ENCODE measurements at regions not wholly inside any gene's neighbourhood (a gene's known extent, or its start where the extent isn't known, plus 50 kb on each side); places are given as distances from the start of the nearest gene placed in this dataset.

DNA sequence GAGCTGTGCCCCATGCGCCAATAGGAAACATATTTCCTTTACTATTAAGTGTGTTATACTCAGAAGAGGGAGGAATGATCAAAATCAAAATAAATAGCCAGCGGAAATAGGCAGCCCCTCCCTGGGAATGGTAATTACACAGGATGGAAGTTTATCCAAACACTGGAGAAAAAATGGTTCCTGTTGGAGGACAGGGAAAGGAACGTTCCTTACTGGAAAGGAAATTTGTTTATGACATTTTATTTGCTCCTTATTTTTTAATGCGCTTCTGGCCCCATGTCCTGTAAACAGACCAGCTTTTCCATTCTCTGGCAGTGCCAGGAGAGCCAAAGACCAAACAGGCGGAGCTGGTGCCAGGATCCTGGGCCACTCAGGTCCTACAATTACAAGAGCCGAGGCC is 273.7 kb downstream of the SOX9 start:
- DNase-seq = no peak

DNA sequence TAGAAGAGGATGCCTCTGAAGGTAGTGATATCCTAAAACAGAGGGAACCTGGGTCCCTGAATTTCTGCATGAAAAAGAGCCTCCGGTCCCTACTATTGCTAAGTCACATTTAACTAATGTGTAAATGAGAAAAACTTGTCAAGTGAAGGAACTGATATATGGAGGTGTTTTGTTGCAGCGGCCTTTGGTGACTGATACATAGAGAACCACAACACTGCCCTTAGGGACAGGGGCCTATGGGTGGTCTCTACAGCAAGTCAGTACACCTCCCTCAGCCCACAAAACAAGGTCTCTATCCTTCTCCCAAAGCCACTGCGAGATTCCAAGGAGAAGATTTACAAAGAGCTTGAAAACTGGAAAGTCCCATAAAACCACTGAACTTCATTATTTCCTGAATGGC is 275.3 kb downstream of the SOX9 start:
- no peak for DNase-seq

DNA sequence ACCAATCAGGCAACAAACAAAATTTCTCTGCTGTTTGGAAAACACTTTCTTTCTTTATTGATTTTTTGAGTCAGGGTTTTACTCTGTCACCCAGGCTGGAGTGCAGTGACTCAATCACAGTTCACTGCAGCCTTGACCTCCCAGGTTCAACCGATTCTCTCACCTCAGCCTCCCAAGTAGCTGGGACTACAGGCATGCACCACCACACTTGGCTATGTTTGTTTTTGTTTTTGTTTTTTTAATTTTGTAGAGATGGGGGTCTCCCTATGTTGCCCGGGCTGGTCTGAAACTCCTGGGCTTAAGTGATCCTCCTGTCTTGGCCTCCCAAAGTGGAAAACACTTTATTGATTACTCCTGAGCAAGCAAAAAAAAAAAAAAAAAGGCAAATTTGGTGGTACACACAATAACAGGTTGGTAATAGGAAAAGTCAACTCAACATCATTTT is 276.4 kb downstream of the SOX9 start:
- no peak for DNase-seq

DNA sequence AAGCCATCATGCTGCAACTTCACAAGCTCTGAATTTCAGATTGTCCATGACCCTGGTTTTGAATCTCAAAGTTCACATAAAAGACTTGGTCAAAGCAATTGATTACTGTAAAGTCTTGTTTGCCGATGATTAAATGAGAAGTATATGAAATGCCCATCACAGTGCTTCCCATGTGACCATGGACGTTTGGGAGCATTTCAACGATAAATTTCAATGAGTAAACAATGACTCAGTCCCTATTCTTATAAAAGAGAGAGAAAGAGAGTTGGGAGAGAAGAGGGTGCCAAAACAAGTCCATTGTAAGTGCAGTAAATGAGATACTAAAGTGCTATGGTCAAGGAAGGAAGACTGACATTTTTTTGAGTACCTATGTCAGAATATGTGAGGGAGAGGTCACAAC is 276.9 kb downstream of the SOX9 start:
- no peak for DNase-seq

DNA sequence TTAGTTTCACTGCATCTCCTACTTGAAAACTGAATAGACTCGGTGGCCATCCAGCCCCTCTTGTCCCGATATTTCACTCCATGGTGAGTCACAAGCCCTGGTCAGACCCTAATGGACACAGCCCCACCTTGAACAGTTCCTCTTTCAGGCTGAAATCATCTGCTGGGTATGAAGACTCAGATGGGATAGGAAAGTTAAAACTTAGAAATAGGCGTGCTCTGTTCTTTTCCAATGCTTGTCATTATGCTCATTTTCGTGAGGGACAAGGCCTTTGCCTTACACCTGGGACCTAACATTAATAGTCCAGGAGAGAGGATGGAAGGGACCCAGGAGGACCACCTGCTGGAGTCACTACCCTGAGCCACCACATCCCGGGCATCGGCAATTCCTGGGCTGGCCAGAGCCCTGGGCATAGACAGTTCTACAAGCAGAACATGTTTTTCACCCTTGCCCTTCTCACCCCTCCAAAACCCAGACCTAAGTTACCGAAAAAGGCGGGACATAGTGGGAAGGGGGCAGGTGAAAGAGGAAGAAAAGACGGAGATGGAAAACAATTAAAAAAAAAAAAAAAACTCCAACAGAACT is 278.3 kb downstream of the SOX9 start:
- no peak for DNase-seq

DNA sequence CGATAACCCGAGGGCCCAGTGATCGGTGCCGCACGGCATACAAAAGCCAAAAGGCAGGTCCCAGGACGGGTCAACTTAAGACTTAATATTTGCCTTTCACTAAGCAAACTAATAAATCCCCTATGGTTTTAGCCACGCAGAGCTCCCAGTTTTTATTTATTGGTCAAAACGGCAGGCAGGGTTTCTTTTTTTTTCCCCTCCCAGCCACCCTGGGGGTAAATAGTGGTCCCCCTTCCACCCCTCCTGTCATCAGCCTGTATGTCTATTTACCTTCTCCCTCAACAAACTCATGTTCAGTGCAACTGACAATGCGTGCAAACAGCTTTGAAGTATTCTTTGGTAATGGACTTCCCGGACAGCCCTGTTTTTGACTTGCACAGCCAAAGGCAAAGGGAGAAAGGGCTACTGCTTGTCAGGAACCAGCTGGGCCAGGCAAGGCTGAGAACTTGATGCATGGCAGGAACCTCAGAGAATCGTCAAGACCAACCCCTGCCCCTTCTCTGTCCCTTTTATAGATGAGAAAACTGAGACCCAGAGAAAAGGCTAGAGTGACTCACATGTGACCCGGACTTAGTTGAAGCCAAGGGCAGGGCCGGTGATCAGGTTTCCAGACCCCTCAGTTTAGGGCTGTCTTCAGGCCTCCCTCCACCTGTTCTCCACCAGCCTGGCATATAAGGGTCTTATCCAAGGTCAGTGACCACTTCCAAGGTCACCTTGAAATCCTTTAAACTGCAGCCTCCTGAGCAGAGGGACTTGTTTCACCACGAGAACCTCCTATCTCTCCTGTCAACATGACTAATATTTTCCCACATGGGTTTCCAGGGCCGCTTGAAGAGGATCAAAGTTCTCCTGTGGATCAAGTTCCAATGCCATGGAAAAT is 279.0 kb downstream of the SOX9 start:
- DNase-seq = no peak

DNA sequence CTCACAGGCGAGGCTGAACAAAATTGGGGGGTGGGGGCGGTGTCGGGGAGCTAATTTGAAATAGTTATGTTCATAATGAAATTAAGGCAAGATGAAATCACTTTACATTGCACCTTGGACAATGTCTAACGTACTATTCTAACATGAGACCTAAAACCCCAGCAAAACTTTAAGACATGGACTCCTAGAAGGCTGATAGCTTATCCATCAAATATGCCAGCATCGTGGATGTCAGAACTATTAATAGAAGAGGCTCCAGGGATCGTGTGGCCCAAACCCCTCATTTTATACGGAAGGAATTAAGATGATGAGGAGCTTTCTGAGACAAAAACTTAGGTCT is 279.6 kb downstream of the SOX9 start:
- DNase-seq = no peak

DNA sequence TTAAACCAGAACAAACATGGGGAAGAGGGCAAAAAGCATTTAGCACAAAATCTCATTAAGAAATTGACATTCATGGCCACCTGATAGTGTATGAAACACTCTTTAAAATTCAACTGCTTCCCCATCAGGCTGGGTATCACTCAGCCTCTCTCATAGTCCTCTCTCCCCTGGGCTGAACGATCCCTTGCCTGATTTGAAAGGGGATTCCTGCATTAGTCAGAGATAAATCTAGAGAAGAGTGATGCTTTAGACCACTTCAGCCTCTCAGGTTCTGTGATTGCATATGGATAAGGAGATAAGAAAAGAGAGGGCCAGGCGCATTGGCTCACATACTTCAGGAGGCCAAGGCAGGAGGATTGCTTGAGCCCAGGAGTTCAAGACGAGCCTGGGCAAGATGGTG is 280.0 kb downstream of the SOX9 start:
- no peak for DNase-seq

DNA sequence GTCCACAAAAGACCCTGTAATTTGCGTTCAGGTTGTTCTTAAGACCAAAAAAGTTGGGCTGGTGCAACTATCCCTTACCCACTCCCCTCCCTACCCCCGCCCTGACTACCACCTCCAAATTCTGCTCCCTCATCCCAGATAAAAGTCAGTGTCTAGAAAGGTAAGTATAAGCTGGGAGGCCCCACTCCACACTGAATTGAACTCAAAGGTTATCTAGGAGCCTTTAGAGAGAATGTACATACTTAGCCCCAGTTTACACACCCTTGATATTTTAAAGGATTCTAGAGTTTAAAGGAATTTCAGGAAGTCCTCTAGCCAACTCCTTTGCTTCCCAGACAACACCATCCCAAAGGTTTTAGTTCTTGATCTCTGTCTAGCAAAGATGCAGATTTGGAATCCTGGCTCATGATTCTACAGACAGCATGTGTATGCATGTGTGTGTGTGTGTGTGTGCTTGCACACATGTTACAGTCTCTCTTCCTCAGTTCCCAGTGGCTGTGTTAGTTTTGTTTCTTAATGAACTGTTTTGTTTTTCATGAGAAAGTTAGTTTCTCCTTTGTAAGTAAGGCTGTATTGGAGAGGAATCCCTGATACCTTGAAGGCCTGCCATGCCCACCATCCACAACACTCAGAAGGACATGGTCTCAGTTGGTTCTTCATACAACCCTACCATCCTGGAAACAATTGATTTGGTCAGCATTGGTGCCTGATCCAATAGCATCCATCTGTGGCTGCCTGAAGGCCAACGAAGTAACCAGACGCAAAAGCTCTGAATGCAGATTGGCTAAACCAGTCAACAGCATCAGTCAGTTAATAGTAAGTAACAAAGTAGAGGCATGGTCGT is 281.3 kb downstream of the SOX9 start:
- DNase-seq = no peak

DNA sequence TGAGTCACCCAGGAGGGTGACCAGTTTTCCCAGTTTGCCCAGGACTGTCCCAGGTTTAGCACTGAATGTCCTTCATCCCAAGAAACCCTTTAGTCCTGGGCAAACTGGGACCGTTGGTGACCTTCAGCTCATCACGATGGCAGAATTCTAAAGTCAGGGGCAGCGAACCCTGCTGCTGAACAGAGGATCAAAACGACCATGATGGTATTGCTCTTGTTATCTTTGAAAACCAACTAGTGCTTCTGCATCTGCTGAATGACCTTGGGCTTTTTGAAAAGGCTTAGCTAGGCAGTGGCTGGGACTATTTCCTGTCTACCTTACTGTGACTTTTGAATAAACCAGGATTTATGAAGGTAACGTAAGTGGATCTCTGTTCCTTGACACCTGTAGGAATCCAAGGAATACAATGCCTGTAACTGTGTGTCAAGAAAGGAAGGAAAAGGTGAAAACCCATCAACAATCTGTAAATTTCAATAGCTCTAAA is 281.9 kb downstream of the SOX9 start:
- no peak for DNase-seq

DNA sequence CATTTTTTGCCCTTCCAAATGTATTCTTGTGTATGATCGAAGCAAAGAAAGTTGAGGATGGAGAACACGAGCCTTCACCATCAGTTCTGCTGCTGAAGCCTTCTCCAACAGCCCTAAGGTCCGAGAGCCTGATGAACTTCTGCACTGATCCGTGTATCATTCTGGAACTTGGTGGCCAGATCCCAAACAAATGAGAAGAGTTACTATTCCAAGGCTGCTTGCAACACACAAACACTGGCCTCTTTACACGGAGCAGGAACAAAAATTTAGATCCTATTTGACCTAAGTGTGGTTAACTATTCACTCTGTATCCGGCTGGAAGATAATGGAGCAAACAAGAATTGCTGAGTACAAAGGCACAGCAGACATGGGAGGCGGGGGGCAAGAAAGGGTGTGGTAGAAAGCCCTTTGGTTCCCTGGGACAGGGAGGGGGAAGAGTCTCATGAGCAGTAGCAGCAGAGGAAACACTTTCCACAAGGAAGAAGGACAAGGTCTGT is 282.9 kb downstream of the SOX9 start:
- DNase-seq = no peak

DNA sequence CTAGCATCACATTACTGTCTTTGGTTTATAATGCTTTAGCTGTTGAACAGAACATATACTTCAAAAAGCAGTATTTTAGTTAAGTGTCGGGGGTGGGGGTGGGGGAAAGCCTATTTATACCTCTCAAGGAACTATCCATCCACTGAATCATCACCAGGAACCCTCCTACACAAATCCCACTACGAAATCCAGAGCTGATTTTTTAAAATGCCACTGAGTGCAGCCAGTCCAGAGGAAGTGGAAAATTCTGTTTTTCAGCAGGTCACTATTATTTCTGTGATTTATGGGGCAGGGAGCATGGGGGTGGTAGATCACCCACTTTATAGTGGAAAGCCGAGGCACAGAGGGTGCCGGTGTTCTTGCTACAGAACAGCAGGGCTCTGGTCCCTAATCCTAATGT is 284.1 kb downstream of the SOX9 start:
- DNase-seq = no peak

DNA sequence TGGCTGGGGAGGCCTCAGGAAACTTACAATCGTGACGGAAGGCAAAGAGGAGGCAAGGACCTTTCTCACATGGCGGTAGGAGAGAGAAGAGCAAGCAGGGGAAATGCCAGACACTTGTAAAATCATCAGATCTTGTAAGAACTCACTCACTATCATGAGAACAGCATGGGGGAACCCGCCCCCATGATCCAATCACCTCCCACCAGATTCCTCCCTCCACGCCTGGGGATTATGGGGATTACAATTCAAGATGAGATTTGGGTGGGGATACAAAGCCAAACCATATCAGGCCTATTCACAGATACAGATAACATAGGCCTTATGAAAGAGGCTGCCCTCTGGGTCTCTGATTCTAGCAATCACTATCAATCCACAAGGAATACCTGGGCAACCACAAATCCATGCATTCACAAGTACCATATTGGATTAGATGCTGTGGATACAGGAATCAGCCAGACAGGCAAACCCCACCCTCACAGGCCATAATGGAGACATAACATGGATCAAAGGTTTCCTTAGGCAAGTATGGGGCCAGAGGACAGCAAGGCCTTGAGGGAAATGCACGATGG is 284.9 kb downstream of the SOX9 start:
- DNase-seq = no peak

DNA sequence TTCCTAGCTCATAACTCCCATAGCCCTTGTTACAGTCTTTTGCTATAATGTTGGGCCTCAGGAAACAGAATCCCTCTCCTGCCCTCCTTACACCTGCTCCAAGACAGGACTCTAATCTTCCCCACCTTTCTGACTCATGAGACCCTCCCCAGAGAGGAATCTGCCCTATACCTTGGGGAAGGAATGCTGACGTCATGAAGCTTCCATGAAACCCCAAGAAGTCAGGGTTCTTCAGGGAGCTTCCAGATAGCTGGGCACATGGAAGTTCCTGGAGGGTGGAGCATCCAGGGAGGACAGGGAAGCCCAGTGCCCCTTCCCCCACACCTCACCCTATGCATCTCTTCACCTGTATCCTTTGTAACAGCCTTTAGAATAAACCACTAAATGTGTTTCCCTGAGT is 285.7 kb downstream of the SOX9 start:
- no peak for DNase-seq

DNA sequence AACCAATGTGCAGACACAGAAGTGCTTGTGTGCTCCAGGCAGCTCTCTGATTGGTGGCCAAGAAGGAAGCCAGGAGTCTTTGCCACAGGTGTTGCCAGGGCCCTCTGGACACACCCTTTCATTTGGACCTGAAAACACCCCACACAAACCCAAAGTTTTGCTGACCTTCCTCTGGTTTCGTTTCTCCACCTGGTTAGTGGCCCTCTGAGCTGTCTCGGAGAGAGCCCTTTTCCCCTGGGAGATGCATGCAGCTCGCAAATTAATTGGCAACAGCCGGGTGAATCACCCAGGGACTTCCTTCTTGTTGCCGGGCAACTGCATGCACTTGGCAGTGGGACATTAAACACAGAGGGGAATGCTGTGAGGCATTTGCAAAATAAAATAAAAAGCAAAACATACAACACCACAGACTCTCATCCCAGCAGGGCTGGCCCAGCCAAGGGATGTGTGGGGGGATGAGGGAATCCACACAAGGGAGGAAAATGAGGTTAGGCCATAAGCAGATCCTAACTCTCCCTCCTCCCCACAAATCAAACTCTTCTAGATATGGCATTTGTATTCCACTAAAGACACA is 286.6 kb downstream of the SOX9 start:
- no peak for DNase-seq

DNA sequence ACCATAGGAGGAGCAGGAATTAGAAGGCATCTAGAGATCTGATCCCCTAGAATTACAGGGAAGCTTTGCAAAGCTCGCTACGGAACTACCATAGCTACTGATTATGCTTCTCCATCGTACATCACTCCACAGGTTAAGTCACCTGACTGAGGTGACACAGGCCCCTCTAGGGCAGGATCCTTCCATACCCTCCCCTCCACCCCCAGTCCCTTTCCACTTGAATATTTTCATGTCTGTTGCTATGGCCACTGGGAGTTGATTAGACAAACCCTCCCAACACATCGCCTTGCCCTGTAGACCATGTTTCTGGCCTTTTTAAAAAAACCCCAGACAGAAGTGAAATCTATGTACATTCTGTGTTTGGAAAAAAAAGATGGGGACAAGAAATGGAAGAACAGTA is 287.1 kb downstream of the SOX9 start:
- DNase-seq = no peak

DNA sequence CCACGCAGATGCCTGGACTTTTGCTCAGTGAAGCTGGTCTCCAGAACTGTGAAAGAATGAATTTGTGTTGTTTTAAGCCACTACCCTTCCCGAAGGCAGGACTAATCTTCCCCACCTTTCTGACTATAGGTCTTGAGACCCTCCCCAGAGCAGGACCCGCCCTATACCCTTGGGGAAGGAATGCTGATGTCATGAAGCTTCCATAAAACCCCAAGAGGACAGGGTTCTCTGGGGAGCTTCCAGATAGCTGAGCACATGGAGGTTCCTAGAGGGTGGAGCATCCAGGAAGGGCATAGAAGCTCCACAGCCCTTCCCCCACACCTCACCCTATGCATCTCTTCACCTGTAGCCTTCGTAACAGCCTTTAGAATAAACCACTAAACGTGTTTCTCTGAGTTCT is 287.8 kb downstream of the SOX9 start:
- no peak for DNase-seq

DNA sequence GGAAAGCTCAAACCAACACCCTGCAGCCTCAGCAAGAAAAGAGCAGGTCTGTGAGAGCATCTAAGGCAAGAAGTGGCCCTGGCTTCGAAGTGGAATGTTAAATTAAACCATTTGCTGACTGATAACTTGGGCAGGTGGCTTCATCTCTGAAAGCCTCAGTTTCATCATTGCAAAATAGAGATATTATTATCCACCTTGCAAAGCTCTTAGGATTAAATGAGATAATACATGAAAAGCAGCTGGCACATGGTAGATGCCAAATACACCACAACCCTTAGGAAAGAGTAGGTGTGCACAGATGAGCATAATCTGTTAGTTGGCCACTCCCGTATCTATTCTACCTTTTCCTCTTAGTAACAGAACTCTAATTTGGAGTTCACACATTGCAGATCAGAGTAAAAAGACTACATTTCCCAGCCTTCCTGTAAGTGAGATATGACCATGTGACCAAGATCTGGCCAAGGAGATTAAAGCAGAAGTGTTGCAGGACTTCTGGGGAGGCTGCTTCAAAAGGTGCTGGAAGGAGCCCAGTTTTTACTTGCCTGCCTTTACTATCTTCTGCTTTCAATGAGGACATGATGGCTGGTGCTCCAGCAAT is 288.7 kb downstream of the SOX9 start:
- DNase-seq = no peak

DNA sequence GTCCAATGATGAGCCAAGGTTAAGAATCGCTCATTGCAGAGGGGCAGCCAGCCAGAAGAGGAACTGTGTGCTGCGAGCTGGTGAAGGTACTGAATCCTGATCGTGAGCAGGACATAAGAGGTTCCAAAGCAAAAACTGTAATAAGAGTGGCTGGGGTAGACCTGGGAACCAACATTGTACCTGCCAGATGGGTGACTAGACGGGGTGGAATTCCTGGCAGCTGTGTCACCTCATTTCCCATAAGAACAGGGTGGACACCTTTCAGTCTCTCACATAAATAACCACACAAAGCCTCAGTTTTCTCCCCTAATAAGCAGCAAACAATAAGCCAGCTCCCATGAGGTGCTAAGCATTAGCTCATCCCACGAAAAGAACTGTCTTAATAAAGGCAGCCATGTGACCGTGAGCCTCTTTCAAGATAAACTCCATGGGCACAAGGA is 290.3 kb downstream of the SOX9 start:
- no peak for DNase-seq

DNA sequence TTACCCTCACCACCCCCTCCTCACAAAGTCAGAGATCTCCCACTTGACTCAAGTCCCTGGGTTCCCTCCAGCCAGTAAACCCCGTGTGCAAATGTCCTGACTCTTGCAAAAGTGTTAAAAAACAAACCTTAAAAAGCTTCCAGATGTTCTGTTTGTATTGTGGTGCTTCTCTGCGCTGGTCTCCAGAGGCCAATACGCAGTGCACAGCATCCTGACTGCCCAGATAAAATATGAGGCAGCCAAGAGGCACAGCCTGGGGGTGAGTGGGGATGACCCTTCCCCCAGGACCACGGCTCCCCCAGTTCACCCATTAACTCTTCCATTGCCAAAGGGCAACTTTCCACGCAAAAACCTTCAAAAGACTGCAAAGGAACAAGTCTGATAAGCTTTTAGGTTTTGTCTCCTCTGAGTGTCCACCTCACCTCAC is 291.8 kb downstream of the SOX9 start:
- DNase-seq = no peak

DNA sequence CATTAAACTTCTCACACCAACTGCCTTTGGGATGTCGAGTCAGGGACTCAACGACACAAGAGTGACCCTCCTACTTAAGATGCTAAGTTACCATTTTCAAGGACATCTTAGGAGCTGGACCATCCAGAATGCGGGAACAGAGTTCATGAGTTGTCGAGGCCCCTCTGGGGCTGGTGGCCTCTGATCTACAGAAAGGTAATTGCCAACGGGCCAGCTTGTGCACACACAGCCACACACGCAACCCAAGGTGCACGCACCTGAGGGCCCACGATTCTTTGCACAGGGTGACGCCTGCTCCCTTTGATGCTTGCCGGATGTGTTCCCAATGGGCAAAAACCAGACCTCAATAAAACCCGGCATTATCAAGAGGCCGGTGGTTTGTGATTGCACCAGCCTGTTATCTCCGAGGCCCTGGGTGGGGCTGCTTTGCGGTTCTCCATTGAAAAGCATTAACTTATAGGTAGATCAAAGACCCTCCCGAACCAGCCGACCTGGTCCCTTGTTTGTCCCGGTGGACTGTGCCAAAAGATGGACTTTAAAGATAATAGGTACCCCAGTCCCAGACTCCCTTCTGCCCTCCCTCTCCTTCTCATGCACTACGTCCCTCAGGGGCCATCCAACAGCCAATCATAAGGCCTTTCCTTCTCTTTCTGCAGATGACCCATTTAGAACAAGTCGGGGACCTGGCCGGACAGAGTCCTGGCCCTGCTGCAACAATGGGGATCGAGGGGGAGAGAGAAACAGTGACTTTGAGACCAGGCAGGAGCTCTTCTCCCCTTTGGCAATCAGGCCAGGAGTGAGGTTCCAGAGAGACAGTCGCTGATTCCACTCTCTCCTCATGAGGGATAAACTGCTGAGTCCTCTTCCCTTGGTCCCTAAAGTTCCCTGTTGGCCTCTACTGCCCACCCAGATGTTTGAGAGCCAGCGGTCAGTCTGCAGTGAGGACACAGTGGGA is 292.5 kb downstream of the SOX9 start:
- no peak for DNase-seq
